ENCODE measurements at regions not wholly inside any gene's neighbourhood (a gene's known extent, or its start where the extent isn't known, plus 50 kb on each side); places are given as distances from the start of the nearest gene placed in this dataset.
A peak's percentile ranks its signal among the peaks of the same experiment; 100 is the strongest.

DNA sequence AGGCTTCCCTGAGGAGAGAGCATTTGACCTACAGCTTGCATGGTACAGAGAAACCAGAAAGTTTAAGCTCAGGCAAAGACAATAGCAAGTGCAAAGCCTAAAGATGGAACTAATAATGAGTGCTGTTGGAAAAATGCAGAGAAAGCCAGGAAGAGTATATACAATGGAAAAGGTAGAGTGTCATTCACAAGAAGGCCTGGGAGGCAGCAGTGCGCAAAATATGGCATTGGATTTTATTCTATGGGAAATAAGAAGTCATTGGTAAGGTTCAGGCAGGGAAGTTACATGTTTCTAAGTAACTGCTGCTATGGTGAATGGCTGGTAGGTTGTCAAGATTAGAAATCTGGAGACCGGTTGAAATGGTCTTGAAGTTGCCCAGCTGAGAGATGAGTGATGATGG, 2167.3 kb upstream of the CELF4 start:
- H3K79me2 ChIP-seq (replicated peaks; ENCODE audit: insufficient read depth), result 0 out of 2 replicates have a peak, but pooled peaks cover 8% of the 10 kb centered on the region
- TF ChIP-seq, protein P1, sequence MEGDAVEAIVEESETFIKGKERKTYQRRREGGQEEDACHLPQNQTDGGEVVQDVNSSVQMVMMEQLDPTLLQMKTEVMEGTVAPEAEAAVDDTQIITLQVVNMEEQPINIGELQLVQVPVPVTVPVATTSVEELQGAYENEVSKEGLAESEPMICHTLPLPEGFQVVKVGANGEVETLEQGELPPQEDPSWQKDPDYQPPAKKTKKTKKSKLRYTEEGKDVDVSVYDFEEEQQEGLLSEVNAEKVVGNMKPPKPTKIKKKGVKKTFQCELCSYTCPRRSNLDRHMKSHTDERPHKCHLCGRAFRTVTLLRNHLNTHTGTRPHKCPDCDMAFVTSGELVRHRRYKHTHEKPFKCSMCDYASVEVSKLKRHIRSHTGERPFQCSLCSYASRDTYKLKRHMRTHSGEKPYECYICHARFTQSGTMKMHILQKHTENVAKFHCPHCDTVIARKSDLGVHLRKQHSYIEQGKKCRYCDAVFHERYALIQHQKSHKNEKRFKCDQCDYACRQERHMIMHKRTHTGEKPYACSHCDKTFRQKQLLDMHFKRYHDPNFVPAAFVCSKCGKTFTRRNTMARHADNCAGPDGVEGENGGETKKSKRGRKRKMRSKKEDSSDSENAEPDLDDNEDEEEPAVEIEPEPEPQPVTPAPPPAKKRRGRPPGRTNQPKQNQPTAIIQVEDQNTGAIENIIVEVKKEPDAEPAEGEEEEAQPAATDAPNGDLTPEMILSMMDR (conservative IDR thresholded peaks at IDR 0.05; ENCODE audit: low read depth in 2 of 2), result peak; percentile 22 to 47; a peak in 3 of 4 replicates
- no peak for TF ChIP-seq ZNF114 (CRISPR knock-in tag; IDR thresholded peaks at IDR 0.05)
- DNase-seq (ENCODE audit: low spot score) (peak; percentile 43), ATAC-seq (peak; percentile 38)
- Mint-ChIP-seq H3K4me3 (no peak overlapping the region), H3K27ac (no peak overlapping the region), H3K4me1 (peaks cover 8% of the 10 kb centered on the region; the same call in 2 of the 3 replicates), H3K36me3 (ENCODE audit: low read depth) (no peaks in the 10 kb centered on the region), H3K27me3 (ENCODE audit: insufficient read depth, low read depth, poor library complexity) (no peaks in the 10 kb centered on the region), H3K9me3 (no peaks in the 10 kb centered on the region)
- H3K4me3 ChIP-seq, result no peak overlapping the region
- no peak overlapping the region for H3K27ac ChIP-seq (ENCODE audit: low read depth)
- no peak overlapping the region for H2AFZ ChIP-seq
- peaks cover 20% of the 10 kb centered on the region for H3K4me1 ChIP-seq (ENCODE audit: insufficient read depth)
- no peaks in the 10 kb centered on the region; the same call in 1 of the 2 replicates for H4K20me1 ChIP-seq (replicated peaks; ENCODE audit: insufficient read depth)
- H3K4me2 ChIP-seq, result peak overlapping the region; percentile 69
- H3F3A ChIP-seq (replicated peaks; ENCODE audit: low read depth), result no peaks in the 10 kb centered on the region
- no peaks in the 10 kb centered on the region for H3K27me3 ChIP-seq (ENCODE audit: insufficient read depth)
- no peaks in the 10 kb centered on the region for H3K36me3 ChIP-seq (ENCODE audit: insufficient read depth)
- no peaks in the 10 kb centered on the region for H3K9me2 ChIP-seq (ENCODE audit: insufficient read depth)

DNA sequence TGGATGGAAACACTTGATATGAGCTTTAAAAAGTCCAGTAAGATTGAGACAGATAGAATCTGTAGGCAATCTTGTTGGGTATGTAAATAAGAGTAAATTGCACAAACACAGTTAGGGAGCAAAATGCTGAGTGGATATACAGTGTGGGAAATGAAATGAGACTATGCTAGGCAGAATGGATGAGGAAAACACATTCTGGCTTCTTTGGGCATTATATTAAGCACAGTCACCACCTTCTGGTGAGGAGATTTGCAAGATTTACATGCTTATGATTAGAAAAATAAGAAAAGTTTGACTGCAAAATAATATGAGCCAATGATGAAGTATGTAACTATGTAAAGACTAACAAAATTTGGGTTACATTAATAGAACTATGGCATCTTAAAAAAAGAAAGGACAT, 2165.0 kb upstream of the CELF4 start:
- Histone ChIP-seq H3K27me3 (ENCODE audit: insufficient read depth) (no peaks in the 10 kb centered on the region), H3K79me2 (replicated peaks; ENCODE audit: insufficient read depth) (0 out of 2 replicates have a peak, but pooled peaks cover 8% of the 10 kb centered on the region), H2AFZ (no peak overlapping the region), H3K4me1 (ENCODE audit: insufficient read depth) (peaks cover 20% of the 10 kb centered on the region), H3F3A (replicated peaks; ENCODE audit: low read depth) (no peaks in the 10 kb centered on the region), H3K36me3 (ENCODE audit: insufficient read depth) (no peaks in the 10 kb centered on the region), H3K27ac (ENCODE audit: low read depth) (no peak overlapping the region), H3K4me2 (no peak overlapping the region), H3K9me2 (ENCODE audit: insufficient read depth) (no peaks in the 10 kb centered on the region), H4K20me1 (replicated peaks; ENCODE audit: insufficient read depth) (no peaks in the 10 kb centered on the region; the same call in none of the 2 replicates), H3K4me3 (no peak overlapping the region)
- no peak for ATAC-seq
- Mint-ChIP-seq H3K27ac (0 out of 2 replicates have a peak overlapping the region, but pooled peaks have one; percentile 69), H3K4me1 (peaks cover 8% of the 10 kb centered on the region; the same call in 2 of the 3 replicates), H3K4me3 (no peak overlapping the region), H3K36me3 (ENCODE audit: low read depth) (no peaks in the 10 kb centered on the region), H3K9me3 (no peaks in the 10 kb centered on the region), H3K27me3 (ENCODE audit: insufficient read depth, low read depth, poor library complexity) (no peaks in the 10 kb centered on the region)
- DNase-seq (ENCODE audit: low spot score), result no peak
- TF ChIP-seq, protein P1 (conservative IDR thresholded peaks at IDR 0.05; ENCODE audit: low read depth in 2 of 2), result no peak
- TF ChIP-seq, protein P2, sequence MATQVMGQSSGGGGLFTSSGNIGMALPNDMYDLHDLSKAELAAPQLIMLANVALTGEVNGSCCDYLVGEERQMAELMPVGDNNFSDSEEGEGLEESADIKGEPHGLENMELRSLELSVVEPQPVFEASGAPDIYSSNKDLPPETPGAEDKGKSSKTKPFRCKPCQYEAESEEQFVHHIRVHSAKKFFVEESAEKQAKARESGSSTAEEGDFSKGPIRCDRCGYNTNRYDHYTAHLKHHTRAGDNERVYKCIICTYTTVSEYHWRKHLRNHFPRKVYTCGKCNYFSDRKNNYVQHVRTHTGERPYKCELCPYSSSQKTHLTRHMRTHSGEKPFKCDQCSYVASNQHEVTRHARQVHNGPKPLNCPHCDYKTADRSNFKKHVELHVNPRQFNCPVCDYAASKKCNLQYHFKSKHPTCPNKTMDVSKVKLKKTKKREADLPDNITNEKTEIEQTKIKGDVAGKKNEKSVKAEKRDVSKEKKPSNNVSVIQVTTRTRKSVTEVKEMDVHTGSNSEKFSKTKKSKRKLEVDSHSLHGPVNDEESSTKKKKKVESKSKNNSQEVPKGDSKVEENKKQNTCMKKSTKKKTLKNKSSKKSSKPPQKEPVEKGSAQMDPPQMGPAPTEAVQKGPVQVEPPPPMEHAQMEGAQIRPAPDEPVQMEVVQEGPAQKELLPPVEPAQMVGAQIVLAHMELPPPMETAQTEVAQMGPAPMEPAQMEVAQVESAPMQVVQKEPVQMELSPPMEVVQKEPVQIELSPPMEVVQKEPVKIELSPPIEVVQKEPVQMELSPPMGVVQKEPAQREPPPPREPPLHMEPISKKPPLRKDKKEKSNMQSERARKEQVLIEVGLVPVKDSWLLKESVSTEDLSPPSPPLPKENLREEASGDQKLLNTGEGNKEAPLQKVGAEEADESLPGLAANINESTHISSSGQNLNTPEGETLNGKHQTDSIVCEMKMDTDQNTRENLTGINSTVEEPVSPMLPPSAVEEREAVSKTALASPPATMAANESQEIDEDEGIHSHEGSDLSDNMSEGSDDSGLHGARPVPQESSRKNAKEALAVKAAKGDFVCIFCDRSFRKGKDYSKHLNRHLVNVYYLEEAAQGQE (IDR thresholded peaks at IDR 0.05; ENCODE audit: unreplicated experiment), result no peak
- TF ChIP-seq ZNF114 (CRISPR knock-in tag; IDR thresholded peaks at IDR 0.05), result no peak
- TF ChIP-seq POLR2AphosphoS5 (IDR thresholded peaks at IDR 0.05; ENCODE audit: low read depth), result no peak
- no peak for TF ChIP-seq JUNB (IDR thresholded peaks at IDR 0.05; ENCODE audit: unreplicated experiment)
- no peak for TF ChIP-seq STAT1 (IDR thresholded peaks at IDR 0.05; ENCODE audit: unreplicated experiment)
- TF ChIP-seq EZH2 (IDR thresholded peaks at IDR 0.05; ENCODE audit: low read depth, unreplicated experiment), result no peak

Measured in GM23338 (cell line).